ENCODE measurements at regions not wholly inside any gene's neighbourhood (a gene's known extent, or its start where the extent isn't known, plus 50 kb on each side); places are given as distances from the start of the nearest gene placed in this dataset.

DNA sequence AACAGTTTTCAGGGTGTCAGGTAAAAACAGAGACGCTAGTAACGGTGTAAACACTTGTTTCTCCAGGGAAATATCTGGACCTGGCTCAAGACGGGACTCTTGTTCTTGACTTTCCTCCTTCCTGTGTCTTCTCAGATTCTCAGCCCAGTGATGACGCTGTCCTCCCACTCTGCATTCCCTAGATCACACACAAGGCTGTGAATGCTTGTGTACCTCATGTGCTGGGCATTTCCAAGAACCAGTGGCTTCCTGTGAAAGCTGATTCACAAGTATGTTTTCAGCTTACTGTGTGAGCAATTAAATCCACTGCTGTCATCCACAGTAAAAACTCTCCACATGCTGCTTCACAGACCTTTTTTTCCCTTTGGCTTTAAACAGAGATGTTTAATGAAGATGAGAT lies 193.8 kb upstream of the DPP6 start:
- no peak for TF ChIP-seq CTCF (conservative IDR thresholded peaks at IDR 0.05)
- Mint-ChIP-seq H3K9me3 (peaks cover 4% of the 10 kb centered on the region), H3K27ac (no peak overlapping the region), H3K27me3 (no peaks in the 10 kb centered on the region), H3K4me3 (no peak overlapping the region), H3K36me3 (no peaks in the 10 kb centered on the region), H3K4me1 (ENCODE audit: unreplicated experiment) (no peaks in the 10 kb centered on the region)
- no peak for DNase-seq (ENCODE audit: extremely low spot score, unreplicated experiment)

GRCh38 chr7:153859239-153859638 lies 193.0 kb upstream of the DPP6 start:
- H3K27me3 Mint-ChIP-seq = no peaks in the 10 kb centered on the region
- no peaks in the 10 kb centered on the region for H3K36me3 Mint-ChIP-seq
- no peak for TF ChIP-seq CTCF (conservative IDR thresholded peaks at IDR 0.05)
- no peaks in the 10 kb centered on the region for H3K4me1 Mint-ChIP-seq (ENCODE audit: unreplicated experiment)
- no peak for DNase-seq (ENCODE audit: extremely low spot score, unreplicated experiment)
- peaks cover 4% of the 10 kb centered on the region for H3K9me3 Mint-ChIP-seq
- H3K4me3 Mint-ChIP-seq = no peak overlapping the region
- no peak overlapping the region for H3K27ac Mint-ChIP-seq

GRCh38 chr7:153886506-153887441 lies 165.4 kb upstream of the DPP6 start:
- H3K36me3 Mint-ChIP-seq = no peaks in the 10 kb centered on the region
- no peaks in the 10 kb centered on the region for H3K4me1 Mint-ChIP-seq (ENCODE audit: unreplicated experiment)
- peaks cover 5% of the 10 kb centered on the region for H3K9me3 Mint-ChIP-seq
- TF ChIP-seq CTCF (conservative IDR thresholded peaks at IDR 0.05) = no peak
- no peak overlapping the region for H3K4me3 Mint-ChIP-seq
- no peak overlapping the region for H3K27ac Mint-ChIP-seq
- H3K27me3 Mint-ChIP-seq = no peaks in the 10 kb centered on the region
- no peak for DNase-seq (ENCODE audit: extremely low spot score, unreplicated experiment)

DNA sequence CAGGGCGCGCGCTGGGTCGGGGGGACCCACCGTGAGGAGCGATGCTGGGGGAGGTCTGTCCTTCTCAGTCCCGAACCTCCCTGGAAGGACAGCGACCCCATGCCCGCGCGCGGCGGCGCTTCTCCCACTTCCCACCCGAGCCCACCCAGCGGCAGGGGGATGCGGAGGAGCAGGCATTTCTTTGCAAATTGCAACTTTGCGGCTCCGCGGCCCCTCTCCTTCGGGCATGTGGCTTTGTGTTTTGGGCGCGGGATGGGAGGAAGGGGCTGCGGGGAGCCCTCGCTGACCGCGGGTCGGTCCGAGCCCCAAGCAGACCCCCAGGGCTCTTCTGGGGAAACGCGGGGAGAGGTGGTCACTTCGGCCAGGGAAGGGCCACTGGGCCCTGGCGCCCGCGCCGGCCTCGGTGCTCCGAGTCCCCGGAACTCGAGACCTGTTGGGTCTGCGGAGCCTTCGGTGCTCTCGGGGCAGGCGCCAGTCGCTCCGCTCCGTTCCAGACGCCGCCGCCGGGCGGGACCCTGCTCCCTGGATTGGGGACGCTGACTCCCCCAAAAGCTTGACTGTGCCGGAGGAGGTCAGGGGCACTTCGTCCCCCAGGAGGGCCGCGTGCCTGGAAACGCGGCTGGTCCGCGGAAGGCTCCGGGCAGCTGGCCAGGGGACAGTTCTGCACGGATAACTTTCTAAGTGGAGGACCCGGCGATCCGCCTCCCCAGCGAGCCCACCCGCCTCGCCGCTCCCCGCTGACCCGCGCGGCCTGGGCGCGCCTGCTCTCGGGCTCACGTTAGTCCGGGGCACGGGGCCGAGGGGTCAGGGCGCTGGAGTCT lies 164.2 kb upstream of the DPP6 start:
- peaks cover 5% of the 10 kb centered on the region for H3K9me3 Mint-ChIP-seq
- H3K36me3 Mint-ChIP-seq = no peaks in the 10 kb centered on the region
- DNase-seq (ENCODE audit: extremely low spot score, unreplicated experiment) = no peak
- no peaks in the 10 kb centered on the region for H3K4me1 Mint-ChIP-seq (ENCODE audit: unreplicated experiment)
- TF ChIP-seq CTCF (conservative IDR thresholded peaks at IDR 0.05) = no peak
- H3K27me3 Mint-ChIP-seq = no peaks in the 10 kb centered on the region
- no peak overlapping the region for H3K27ac Mint-ChIP-seq
- H3K4me3 Mint-ChIP-seq = no peak overlapping the region

GRCh38 chr7:153891990-153892389 lies 160.2 kb upstream of the DPP6 start:
- H3K27me3 Mint-ChIP-seq = no peaks in the 10 kb centered on the region

More at GRCh38 chr7:153891990-153892389, 160.2 kb upstream of the DPP6 start:
- no peak for TF ChIP-seq CTCF (conservative IDR thresholded peaks at IDR 0.05)
- peaks cover 5% of the 10 kb centered on the region for H3K9me3 Mint-ChIP-seq
- no peaks in the 10 kb centered on the region for H3K36me3 Mint-ChIP-seq
- H3K4me3 Mint-ChIP-seq = no peak overlapping the region
- DNase-seq (ENCODE audit: extremely low spot score, unreplicated experiment) = no peak
- H3K4me1 Mint-ChIP-seq (ENCODE audit: unreplicated experiment) = no peaks in the 10 kb centered on the region
- no peak overlapping the region for H3K27ac Mint-ChIP-seq
